GM15510 (cell line): ENCODE measurements at regions not wholly inside any gene's neighbourhood (a gene's known extent, or its start where the extent isn't known, plus 50 kb on each side); places are given as distances from the start of the nearest gene placed in this dataset.

ENCODE experiments used
- POLR2A ChIP-seq: IDR thresholded peaks from 3 replicates; pipeline ENCODE4 v1.6.1; 2011; ENCODE audit warnings: borderline replicate concordance; ENCODE audit not compliant: insufficient read length; ENCODE audit errors: extremely low read depth

DNA sequence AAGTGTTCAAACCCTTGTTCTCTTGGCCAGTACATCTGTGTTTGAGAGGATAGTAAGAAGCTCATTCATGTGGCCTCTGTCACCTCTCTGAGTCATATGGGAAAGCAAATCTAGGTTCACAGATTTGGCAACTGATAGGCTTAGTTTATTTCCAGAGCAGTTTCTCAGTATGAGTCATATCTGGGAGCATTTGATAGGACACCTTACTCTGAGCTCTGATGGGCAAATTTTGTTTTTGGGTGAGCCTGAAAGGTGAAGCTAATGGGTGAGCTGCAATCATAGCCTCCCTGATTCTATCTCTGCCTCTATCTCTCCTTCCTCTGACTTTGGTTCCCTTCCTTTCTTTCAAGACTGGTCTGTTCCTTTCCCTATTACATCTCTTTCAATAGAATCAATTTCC is 134.4 kb downstream of the S1PR1 start:
- TF ChIP-seq POLR2A = no peak

DNA sequence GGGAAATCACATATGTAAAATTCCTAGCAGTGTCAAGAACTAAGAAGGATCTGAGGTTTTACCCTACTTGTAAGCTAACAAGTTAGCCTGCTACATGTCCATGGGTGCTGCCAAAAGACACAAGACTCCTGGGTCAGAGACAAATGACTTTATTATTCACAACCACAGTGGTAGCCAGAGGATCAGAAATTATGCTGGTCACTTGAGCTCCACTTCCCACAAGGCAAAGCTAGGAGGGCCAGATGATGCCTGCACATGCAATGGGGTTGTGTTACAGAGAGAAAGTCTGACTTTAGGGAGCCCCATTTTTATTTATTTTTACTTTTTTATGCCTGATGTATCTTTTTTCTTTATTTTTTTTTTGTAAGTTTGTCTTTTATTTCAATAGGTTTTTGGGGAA is 136.8 kb downstream of the S1PR1 start:
- no peak for TF ChIP-seq POLR2A

DNA sequence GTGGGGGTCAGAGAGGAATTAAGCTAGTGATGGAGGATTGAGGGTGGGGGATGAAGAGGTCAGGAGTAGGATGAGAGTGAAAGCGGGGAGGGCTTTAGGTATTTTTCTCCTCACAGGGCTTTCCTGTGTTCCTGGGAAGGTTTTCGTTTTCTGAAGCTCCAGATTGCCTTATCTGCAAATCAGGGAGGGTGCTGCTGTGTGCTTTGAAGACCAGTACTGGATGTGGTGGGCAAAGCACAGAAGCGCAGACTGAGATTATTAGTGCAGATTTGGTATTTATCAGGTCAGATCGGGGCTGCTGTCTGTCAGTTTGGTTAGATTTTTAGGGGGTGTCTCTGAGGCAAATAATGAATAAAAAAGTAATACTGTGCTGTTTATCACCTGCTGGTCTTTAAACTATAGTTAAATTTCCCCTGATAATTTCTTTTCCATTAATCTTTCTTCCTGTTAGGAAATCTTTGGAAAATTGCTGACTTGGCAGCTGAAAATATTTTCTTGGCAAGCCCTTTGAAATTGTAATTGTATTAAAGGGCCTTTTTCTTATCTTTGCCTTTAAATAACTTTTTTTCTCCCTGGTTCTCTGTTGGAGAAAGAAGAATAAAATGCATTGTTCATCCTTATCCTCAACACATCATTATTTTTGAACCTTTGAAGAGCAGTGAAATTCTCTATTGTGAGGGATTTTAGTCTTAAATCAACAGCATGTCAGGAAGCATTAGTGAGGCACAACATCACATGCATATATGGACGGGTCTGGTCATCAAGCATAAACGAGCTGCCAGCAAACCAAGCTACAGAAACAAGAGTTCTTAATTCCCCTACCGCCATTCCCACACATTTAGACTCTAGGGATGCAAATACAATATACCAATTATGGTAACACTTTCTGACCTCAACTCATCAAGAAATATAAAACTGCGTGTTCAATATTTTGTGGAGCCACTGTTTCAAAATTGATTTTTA is 139.6 kb downstream of the S1PR1 start:
- TF ChIP-seq POLR2A = no peak

DNA sequence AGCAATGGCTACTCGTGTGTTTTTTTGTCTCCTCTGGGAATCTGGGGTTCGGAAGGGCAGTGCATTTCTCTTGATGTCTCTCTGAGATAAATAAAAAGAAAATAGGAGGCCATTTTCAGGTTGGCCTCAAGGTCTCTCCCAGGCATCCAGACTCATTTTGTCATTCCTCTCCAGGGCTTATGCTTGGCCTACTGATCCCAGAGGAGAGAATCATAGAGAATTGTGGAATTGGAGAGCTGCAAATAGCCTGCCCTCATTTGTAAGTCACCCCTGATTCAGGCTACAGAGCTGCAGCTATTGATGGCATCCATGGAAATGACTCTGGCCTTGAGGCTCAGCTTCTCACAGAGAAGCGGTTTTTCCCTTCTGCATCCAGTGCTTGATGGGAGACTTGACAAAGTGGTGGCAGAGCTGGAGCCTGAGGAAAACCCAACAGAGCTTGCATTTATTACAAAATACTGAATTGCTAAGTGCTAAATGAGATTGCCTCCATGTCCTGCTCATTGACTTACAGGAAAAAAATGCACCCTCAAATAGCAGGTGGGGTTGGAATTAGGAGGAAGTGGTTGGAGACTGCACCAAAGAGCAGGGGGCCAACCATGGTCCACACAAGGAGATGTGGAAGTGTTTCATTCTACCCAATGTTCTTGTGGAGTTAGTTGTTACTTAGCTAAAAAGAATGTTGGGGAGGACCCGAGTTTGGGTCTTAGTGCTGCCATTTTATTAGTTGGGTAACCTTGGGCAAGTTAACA is 140.4 kb downstream of the S1PR1 start:
- TF ChIP-seq POLR2A = no peak

DNA sequence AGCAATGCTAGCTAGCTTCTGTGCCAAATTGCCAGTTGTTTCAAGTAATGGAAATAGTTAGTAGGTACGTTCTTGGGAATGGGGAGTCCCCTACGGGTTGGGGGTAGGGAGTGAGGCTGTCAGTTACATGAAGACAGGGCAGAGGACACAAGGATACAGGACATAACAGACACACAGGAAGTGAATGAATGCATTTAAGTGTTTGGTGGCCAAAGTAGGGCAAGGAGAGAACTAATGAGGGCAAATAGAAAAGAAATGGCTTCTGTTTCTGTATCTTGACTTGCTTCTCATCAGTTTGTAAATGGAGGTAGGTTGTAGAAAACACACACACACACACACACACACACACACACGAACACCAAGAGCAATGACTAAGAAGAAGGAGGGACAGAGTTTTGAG is 142.2 kb downstream of the S1PR1 start:
- no peak for TF ChIP-seq POLR2A

DNA sequence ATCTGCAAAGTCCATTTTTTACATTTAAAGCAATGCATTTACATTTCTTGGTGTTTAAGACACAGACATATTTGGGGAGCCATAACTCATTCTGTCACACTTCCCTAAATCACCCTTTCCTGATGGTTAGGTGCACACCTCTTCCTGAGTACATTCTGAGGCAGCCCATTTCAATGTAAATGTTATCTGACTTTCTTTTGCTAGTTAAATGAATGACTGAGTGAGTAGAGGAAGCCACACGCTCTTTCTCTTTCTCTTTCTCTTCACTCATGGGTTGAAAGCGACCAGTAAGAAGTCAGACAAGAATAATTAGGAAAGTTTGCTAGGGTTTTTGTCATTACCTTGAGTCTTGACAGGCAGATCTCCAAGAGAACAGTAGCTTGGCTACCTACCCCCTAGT is 143.1 kb downstream of the S1PR1 start:
- TF ChIP-seq POLR2A = no peak

DNA sequence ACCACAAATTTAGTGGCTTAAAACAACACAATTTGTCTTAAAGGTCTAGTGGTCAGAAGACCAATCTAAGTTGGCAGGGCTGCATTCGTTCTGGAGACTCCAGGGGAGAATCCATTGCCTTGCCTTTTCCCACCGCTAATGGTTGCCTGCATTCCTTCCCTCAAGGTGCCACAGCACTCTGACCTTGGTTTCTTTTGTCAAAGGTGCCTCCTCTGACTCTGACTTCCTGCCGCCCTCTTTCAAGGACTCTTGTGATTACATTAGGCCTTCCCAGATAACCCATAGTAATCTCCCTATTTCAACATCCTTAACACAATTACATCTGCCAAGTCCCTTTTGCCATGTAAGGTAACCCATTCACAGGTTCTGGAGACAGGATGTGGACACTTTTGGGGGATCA is 145.3 kb downstream of the S1PR1 start:
- no peak for TF ChIP-seq POLR2A

DNA sequence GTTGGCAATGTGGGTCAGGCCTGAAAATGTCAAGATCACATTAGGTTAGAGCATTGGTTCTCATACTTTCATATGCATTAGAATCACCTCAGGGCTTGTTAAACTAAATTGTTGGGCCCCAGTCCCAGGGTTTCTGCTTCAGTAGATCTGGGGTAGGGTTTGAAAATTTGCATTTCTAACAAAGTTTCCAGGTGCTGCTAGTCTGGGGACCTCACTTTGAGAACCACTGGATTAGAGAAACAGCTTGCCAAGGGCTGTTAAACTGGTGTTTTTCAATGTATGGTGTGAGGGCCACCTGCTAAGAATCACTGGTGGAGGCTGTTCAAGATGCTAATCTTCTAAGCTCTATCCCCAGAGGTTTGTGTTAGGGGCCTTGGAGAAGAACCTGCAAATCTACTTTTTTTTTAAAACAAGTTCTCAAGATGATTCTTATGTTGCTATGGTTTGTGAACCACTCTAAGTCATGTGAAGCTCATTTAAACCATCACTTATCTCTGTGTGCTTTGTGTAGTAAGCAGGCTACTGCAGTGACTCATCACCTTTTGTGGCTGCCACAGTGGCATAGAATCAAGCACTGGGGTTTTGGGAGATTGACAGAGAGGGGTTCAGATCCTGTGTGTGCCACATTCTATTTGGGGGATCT is 152.2 kb downstream of the S1PR1 start:
- peak; percentile 29 for TF ChIP-seq POLR2A

DNA sequence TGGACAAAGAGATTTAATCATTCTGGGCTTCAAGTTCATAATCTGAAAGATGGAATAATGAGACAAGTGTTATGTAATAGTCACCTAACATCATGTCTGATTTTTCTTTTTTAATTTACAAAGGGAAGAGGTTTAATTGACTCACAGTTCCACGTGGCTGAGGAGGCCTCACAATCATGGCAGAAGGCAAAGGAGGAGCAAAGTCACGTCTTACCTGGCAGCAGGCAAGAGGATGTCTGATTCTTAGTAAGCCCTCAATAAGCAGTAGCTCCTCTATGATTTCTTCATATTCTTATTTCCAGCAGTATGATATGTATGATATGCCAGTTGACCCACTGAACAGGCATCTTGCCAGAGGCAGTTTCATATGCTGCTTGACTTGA is 152.7 kb downstream of the S1PR1 start:
- TF ChIP-seq POLR2A = no peak

DNA sequence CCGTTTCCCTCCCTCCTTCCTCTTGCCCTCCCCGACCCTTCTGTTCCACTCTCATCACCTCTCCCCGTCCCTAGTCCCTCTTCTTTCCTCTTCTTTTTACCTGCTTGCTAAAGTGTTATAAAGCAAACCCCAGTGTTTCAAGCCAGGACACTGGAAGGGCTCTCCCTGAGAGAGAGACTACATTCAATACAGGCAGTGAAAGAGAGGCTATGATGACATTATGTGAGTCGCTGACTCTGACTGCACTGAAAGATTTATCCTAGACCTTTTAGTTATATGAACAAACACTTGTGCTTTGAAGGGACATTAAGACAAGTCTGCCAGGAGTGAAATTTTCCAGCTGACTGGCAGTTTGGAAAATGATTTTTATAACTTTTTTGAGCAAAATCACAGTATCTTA is 155.7 kb downstream of the S1PR1 start:
- no peak for TF ChIP-seq POLR2A

DNA sequence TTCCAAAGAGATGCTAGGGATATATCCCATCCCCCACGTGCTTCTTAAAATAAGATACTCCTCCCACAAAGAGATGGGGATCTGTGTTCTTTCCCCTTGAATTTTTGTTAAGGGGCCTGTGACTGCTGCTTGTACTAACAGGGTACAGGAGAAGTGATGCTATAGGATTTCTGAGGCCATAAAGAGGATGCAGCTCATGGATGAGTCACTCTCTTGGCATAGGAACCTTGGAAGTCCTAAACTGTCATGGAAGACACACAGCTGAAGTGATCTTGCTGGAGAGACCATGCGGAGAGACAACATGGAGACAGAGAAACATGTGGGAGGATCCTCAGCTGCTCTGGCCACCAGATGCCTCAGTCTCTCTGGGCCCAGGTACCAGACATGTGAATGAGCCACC is 157.2 kb downstream of the S1PR1 start:
- TF ChIP-seq POLR2A = no peak

DNA sequence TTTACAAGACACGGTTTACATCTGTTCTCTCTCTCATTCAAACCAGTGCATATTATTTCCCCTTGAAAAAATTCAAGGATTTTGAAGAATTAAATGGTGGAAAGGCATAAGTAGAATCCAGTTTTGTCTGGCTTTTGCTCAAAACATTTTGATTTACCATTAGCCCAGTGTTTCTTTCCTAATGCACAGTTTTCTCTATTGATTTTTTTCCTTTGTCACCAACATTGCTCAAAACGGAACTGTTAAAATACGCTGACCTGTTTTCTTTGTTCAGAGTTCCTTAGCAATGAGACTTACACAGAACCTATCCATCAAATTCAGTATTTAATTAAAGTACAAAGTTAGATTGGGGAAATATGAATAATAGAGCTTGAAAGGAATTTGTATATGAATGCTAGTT is 162.4 kb downstream of the S1PR1 start:
- TF ChIP-seq POLR2A = no peak

DNA sequence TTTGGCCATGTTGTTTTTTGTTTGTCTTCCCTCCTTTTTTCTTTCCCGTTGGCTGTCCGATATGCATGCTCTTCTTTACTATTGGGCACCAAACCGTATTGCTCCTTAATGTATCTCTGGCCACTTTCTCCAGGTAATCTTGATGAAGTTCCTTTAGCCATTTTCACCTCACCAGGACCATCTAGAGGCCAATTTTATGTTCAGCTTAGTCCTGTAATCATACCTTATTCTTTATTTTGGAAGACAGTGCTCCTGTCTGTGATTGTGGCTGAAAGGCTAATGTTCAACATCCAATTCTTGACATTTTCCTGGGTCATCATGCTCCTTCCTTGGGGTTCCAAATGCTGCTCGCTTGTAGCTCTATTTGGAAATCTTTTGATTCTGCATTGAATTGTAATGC is 169.5 kb downstream of the S1PR1 start:
- no peak for TF ChIP-seq POLR2A

DNA sequence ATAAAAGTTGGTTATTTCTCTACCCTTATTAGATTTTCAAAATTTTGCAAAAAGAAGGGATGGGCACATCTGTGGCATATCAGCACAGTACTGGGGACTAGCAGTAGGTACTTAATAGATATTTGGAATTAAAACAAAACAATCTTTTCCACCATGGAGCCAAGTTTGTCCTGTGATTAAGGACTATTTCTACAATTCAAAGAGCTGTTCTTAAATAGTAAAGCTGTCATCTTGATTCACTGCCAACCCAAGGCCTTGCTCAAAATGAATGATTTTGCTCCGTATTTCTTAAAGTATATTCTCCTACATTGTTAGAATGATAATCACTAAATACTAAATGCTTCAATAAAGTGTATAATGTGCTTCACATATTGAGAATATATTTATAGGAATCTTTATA is 169.9 kb downstream of the S1PR1 start:
- no peak for TF ChIP-seq POLR2A

DNA sequence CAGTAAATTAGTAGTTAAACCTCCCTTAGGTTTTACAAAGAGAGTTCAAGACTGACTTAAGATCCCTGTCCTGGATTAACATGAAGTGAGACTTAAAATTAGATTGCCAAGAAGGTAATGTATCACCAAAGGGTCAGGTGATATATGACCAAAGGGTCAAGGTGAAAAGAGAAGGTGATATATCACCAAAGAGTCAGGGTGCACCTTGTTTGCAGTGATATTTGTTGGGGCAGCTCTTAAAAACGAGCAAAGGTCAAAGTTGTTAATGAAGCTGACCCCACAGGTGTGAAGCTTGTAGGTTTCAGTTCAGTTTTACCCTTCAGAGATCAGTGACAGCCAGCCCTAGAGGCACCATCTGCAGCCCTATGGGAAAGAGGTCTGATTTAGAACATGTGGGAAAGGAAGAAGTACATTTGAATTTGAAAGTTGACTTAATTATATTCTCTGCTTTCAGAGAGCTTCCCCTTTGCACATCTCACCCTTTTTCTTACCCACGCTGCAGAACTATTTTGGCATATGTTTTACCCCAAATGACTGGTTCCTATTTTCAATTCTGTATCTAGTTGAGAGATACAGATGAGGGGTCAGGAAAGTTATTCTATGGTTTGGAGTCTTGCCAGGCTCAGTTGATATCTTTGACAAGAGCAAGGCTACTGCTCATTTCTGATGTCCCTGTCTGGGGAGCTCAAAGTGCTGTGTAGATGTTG is 170.8 kb downstream of the S1PR1 start:
- TF ChIP-seq POLR2A = no peak

DNA sequence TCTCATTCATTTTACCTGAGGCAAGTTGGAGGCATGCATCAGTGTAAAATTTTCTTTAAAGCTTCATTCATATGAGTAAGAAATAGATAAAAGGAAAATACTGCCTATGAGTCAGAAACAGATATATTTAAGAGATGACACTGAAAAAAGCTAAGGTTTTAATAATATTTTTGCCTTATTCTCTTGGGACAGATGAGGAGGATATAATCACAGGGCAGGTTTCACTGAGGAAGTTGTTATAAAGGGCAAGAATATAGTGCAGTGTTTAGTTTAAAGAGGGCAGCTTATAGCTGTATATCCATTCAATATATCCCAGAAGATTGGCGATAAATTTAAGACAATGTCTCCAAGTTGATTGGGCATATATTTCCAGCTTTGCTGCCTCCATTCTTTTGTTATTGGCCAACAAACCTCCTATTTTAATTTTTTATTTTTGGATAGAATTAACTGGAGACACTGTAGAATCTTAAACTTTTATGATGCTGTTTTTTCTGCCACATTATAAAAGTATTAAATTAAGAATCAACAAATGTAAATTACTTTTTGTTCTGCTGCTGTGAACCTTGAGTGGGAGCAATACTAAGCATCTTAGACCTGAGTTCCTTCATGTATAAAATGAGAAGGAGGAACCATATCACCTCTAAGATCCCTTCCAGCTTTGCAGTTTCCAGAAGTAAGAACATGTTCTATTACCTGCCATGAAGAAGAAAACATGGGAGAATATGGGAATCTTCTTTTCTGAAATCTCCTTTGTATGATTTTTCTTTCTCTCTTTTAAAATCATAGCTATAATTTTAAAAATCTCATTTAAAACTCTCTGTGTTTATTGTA is 171.6 kb downstream of the S1PR1 start:
- TF ChIP-seq POLR2A = peak; percentile 20
